ENCODE measurements at regions not wholly inside any gene's neighbourhood (a gene's known extent, or its start where the extent isn't known, plus 50 kb on each side); places are given as distances from the start of the nearest gene placed in this dataset.

DNA sequence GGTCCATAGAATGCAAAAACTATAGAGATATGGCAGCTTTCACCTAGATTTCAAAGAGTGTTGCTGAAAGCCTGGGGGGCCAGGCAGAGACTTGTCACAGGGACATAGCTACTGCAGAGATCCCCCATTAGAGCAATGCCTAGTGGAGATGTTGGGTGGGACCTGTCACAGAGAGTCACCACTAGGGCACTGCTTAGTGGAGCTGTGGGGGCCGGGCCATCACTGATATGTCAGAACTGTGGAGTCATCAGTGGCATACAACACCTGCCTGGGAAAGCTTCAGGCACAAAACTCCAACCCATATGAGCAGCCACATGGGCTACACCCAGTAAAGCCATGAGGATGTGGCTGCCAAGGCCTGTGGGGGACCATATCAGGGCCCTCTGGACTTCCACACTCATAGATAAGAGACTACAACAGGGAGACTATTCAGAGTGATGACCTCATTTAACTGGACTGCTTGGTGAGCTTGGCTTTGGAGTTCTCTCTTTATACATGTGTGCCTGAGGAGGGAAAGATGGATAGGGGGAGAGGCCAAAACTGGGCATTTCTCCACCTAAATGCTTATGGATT is 176.3 kb downstream of the ZNF621 start:
- Histone ChIP-seq H3K4me3 (no peak overlapping the region), H3K9me3 (no peaks in the 10 kb centered on the region), H3K27ac (no peak overlapping the region), H3K4me1 (no peaks in the 10 kb centered on the region), H3K36me3 (no peaks in the 10 kb centered on the region), H3K27me3 (no peaks in the 10 kb centered on the region)
- DNase-seq (no peak), ATAC-seq (no peak)
- TF ChIP-seq CTCF (IDR thresholded peaks at IDR 0.05), result no peak
- intact Hi-C loops (cut with DNase I), result no loop called here

GRCh38 chr3:40704224-40704623 is 179.5 kb downstream of the ZNF621 start:
- H3K9me3 ChIP-seq, result no peaks in the 10 kb centered on the region
- no peaks in the 10 kb centered on the region for H3K36me3 ChIP-seq
- intact Hi-C loops (cut with DNase I), result no loop called here
- DNase-seq (no peak), ATAC-seq (no peak)
- H3K27ac ChIP-seq, result no peak overlapping the region
- H3K4me1 ChIP-seq, result no peaks in the 10 kb centered on the region
- no peak for TF ChIP-seq CTCF (IDR thresholded peaks at IDR 0.05)
- no peak overlapping the region for H3K4me3 ChIP-seq
- H3K27me3 ChIP-seq, result no peaks in the 10 kb centered on the region

- H3K36me3 ChIP-seq, result no peaks in the 10 kb centered on the region
- H3K27me3 ChIP-seq, result no peaks in the 10 kb centered on the region
- intact Hi-C loops (cut with DNase I), result no loop called here
- no peak for TF ChIP-seq CTCF (IDR thresholded peaks at IDR 0.05)
- ATAC-seq, result no peak
- no peaks in the 10 kb centered on the region for H3K4me1 ChIP-seq
- H3K9me3 ChIP-seq, result no peaks in the 10 kb centered on the region
- no peak overlapping the region for H3K27ac ChIP-seq
- no peak overlapping the region for H3K4me3 ChIP-seq
- DNase-seq, result no peak
These were observed 180.9 kb downstream of the ZNF621 start for GRCh38 chr3:40705663-40706062.

GRCh38 chr3:40713306-40713705 is 188.5 kb downstream of the ZNF621 start:
- Histone ChIP-seq H3K27ac (no peak overlapping the region), H3K27me3 (no peaks in the 10 kb centered on the region), H3K4me1 (peaks cover 0 to 5% of the 10 kb centered on the region in 2 donors), H3K4me3 (no peak overlapping the region), H3K9me3 (no peaks in the 10 kb centered on the region), H3K36me3 (no peaks in the 10 kb centered on the region)
- TF ChIP-seq CTCF (IDR thresholded peaks at IDR 0.05), result no peak
- DNase-seq (no peak), ATAC-seq (peak; percentile 75)
- intact Hi-C loops (cut with DNase I), result no loop called here

GRCh38 chr3:40713795-40714194 is 189.0 kb downstream of the ZNF621 start:
- intact Hi-C loops (cut with DNase I), result no loop called here
- peaks cover 0 to 5% of the 10 kb centered on the region in 2 donors for H3K4me1 ChIP-seq

More at GRCh38 chr3:40713795-40714194, 189.0 kb downstream of the ZNF621 start:
- H3K36me3 ChIP-seq, result no peaks in the 10 kb centered on the region
- no peak overlapping the region for H3K27ac ChIP-seq
- DNase-seq (no peak), ATAC-seq (no peak)
- TF ChIP-seq CTCF (IDR thresholded peaks at IDR 0.05), result no peak
- no peaks in the 10 kb centered on the region for H3K9me3 ChIP-seq
- H3K4me3 ChIP-seq, result no peak overlapping the region
- H3K27me3 ChIP-seq, result no peaks in the 10 kb centered on the region

All from left lung (tissue), 4 donors.